GM18517 (cell line): ENCODE measurements at regions not wholly inside any gene's neighbourhood (a gene's known extent, or its start where the extent isn't known, plus 50 kb on each side); places are given as distances from the start of the nearest gene placed in this dataset.
"Not testable (repeated sequence)": the region's sequence is repeated elsewhere in the genome, so short reads cannot be mapped to it uniquely, and the experiment has no call there.

Experiments used
- ATAC-seq: cut with Tn5 transposase; IDR thresholded peaks from one replicate; pipeline ENCODE4 v1.9.1; 2021; ENCODE audit warnings: mild to moderate bottlenecking, moderate library complexity; ENCODE audit not compliant: unreplicated experiment

DNA sequence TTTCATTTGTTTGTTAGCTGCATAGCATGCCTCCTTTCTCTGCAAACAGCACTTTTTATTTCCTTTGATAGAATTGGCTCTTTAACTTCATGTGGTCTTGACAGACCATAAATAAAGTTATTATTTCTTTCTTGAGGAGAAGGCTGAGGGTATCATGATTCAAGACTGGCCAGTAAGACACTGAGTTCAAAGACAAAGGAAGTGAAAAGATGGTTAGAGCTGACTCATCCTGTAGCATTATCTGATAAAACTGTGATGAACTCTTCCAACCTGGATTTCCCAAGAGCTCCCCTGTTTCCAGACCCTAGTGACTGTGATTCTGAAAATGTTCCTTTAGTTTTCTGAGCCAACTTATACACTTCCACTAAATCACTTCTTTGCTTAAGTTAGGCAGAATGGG is 179.3 kb upstream of the FAT3 start:
- no peak for ATAC-seq

DNA sequence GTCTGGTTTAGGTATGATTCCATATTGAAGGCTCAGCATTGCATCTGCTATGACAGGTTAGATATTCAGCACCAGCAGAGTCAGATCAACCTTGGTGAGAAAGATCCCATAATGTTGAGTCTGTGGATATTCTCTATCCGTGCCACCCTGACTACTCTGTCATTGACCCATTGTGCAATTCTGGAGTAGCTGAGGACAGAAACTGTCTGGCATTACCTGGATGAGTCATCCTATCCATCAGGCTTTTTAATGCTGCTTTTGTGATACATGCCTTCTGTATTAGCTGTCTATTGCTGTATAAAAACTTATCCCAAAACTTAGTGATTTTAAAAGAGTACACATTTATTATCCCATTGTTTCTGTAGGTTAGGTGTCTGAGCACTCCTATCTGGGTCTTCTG is 189.1 kb upstream of the FAT3 start:
- no peak for ATAC-seq

DNA sequence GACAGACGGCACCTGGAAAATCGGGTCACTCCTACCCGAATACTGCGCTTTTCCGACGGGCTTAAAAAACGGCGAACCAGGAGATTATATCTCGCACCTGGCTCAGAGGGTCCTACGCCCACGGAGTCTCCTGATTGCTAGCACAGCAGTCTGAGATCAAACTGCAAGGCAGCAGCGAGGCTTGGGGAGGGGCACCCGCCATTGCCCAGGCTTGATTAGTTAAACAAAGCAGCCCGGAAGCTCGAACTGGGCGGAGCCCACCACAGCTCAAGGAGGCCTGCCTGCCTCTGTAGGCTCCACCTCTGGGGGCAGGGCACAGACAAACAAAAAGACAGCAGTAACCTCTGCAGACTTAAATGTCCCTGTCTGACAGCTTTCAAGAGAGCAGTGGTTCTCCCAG is 197.5 kb upstream of the FAT3 start:
- ATAC-seq, result not testable (repeated sequence)

DNA sequence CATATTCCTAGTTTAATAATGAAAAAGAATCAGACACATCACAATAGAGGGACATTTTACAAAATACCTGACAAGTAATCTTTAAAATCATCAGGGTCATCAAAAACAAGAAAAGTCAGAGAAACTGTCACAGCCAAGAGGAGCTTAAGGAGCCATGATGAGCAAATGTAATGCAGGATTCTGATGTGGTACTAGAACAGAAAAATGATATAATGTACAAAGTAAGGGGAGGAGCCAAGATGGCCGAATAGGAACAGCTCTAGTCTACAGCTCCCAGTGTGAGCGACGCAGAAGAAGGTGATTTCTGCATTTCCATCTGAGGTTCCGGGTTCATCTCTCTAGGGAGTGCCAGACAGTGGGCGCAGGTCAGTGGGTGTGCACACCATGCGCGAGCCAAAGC is 198.0 kb upstream of the FAT3 start:
- ATAC-seq, result no peak

DNA sequence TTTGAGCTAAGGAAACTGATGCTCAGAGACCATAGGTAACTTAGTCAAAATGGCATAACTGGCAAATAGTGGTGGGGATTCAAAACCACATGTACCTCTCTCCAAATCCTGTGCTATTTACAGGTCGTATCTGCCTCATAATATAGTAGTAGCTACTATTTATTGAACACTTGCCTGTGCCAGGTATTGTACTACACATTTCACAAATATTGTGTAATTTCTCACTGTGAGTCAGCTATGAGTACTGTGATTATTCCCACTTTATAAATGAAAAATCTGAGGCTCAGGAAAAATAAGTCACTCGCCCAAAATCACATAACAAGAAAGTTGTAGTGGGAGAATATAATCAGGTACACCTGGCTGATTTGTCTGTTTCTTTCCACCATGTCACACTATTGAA is 199.8 kb upstream of the FAT3 start:
- ATAC-seq, result no peak

DNA sequence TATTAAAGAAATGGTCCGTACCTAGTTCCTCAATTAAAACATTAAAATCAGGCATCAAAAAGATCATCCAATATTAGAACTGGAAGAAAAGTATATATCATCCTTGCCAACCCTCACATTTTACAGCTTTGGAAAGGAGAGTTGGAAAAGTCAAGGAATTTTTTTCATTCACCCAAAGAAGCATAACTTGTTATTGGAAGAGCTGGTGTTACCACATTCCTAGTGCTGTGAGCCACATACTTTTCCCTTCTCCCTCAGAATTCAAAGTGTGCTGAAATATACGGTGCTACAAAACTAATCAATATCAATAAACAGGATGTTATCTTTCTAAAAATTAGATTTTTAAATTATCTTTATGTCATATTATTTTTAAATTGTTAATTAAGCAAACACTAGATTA is 202.1 kb upstream of the FAT3 start:
- ATAC-seq, result no peak

DNA sequence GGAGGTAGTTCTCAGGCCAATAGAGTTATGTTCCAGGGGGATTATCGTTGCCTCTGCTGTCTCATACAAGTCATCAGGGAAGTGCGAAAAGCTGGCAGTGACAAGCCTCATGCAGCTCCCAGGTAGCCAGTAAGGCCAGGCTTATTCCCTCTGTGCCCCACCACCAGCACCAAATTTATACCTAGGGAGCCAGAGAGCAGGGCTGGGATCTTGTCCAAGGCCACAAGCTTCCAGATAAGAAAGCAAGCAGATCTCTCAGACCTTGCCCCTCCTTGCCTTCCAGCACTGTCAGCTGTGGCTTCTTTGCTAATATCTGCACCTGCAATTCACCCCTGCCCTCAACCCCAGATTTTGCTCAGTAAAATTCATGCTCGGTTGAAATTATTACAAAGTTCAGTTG is 206.3 kb upstream of the FAT3 start:
- no peak for ATAC-seq

DNA sequence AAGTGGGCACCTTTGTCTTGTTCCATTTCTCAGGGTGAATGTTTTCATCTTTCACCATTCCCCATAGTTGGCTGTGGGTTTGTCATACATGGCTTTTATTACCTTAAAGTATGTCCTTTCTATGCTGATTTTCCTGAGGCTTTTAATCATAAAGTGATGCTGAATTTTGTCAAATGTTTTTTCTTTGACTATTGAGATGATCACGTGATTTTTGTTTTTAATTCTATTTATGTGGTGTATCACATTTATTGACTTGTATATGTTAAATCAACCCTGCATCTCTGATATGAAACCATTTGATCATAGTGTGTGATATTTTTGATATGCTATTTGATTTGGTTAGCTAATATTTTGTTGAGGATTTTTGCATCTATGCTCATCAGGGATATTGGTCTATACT is 216.4 kb upstream of the FAT3 start:
- no peak for ATAC-seq

DNA sequence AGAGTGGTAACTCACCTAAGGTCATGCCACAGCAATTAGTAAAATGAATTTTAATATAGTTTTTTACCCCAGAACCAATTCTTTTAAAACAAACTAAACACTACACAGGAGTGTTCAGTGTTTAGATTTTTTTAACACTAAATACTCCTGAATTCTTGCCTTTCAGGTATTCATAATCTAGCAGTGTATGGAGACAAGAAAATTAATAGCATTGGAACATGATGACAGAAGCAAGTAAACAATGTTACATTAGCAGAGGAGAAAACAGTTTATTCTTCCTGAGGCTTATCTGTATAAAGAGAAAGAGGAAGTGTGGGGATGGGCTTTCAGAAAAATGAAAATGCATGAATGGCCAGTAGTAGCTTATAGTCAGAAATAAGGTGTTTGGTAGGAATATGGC is 222.1 kb upstream of the FAT3 start:
- no peak for ATAC-seq

DNA sequence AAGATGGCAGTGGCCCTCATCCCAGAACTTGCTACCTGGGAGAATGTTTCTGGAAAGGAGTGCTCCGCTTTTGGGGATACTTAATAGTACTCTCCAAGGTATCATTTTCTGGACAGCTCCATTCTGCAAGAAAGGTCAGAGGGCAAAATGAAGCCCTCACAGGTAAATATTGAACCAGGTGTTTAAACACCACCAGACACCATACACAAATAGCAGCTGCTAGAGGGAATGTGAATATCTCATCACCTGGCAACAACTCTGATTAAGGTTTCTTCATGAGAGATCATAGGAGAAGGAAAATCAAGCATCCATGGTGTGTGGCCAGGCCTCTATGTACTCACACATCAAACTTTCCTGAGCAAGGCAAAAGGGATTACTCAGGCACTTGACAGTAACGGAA is 226.1 kb upstream of the FAT3 start:
- no peak for ATAC-seq

DNA sequence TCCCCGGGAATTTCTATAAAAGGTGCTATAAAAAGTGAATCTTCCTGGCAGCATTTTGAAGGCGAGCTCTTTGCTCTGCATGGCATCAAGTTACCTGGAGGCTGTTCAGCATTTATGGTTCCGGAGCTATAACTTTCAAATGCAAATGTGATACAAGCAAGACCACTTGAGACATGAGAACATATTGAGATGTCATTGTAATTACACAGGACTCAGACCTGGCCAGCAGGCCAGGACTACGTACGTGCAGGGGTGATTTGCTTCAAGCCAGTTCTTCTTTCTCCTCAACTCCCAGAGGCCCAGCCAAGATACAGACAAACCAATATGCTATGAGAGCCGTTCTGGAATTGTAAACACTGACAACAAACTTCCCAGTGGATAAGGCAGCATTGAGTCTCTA is 227.4 kb upstream of the FAT3 start:
- no peak for ATAC-seq

DNA sequence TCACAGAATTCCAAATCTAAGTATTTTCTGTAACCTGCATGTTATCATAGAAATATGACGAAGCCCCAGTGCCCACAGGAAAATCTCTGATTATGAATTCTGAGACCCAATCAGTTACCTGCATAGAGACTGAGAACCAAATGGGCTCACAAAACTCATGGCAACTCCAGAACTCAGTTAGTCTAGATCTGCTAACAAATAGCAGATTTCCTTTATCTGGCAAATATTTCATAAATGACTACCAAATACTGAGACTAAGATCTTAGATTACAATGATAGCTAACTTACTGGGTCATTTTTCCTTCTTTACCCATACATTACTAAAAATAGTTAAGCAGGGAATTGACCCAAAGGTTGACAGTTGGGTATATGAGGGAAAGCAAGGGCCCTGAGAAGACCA is 228.1 kb upstream of the FAT3 start:
- no peak for ATAC-seq

DNA sequence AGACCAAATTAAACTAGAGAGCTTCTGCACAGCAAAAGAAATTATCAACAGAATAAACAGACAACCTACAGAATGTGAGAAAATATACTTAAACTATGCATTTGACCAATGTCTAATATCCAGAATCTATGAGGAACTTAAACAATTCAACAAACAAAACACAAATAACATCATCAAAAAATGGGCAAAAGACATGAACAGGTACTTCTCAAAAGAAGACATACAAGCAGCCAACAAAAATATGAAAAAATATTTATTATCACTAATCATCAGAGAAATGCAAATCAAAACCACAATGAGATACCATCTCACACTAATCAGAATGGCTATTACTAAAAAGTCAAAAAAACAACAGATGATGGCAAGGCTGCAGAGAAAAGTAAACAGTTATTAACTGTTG is 236.2 kb upstream of the FAT3 start:
- not testable (repeated sequence) for ATAC-seq

DNA sequence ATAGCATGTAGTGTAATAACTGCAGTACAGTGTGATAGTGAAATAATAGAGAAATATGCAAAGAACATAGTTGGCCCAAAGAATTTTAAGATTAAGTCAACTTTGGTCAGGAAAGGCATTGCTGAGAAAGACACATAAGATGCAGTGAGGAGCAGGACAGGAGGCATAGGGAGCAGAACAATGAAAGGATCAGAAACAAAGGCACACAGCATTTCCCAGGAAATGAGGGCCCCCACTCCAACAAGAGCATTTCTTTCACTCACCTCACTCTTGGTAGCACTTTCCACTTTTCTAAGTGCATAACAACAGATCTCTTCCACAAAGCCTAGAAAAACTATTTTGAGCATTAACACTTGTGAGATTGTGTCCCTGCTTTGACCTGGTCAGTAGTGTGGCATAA is 238.4 kb upstream of the FAT3 start:
- no peak for ATAC-seq

DNA sequence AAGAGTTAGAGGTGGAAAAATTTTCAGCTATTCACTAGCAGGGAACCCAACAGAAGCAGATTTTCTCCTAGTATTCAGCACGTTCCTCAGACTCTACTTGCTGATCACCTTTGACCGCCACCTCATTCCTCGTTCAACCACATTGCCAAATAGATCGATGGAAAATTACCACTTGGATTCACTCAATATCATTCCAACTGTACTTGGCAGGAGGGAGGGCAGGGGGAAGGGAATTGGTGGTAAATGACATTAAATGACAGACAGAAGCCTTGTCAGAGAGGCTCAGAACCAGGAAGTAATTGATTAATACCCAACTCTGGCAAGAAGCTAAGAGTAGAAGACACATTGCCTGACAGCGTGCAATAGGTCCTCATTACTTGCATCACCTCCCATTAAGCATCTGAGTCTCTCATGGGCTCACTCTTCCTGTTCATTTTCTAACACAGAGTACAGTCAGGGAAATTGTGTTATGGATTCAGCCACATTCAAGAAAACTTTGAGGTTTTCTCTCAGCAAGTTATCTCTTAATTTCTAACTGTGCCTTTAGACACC is 240.5 kb upstream of the FAT3 start:
- ATAC-seq, result no peak

DNA sequence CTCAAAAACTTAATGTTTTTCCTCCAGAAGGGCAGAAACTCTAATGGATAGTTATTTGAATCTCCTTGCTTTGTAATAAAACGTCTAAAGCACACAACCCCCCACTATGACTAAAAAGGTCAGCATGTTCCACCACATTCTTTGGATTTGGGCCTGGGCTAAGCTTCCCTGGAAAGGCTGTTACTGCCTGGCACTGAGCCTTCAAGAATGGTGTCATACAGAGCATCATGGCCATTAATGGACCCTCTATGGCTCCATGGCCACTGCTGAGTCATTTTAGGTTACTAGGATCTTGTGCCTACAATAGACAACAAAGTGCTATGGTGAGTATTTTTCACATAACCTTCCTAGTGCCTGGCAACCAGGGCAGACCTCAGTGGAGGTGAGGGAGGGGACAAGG is 242.6 kb upstream of the FAT3 start:
- no peak for ATAC-seq

DNA sequence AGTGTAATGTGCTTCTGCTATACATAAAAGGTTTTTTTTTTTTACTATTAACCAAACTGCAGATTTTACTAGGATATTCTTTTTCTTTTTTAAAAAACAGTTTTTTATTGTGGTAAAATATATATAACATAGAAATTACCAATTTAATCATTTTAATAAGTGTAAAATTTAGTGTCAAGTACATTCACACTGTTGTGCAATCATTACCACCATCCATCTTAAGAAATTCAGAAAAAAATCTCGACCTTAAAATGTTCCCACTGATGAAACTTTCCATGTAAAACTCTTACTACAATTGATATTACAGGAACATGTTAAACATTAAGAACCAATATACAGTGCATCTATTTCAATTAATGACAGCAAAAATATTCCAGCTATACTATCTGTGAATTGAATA is 244.8 kb upstream of the FAT3 start:
- no peak for ATAC-seq

DNA sequence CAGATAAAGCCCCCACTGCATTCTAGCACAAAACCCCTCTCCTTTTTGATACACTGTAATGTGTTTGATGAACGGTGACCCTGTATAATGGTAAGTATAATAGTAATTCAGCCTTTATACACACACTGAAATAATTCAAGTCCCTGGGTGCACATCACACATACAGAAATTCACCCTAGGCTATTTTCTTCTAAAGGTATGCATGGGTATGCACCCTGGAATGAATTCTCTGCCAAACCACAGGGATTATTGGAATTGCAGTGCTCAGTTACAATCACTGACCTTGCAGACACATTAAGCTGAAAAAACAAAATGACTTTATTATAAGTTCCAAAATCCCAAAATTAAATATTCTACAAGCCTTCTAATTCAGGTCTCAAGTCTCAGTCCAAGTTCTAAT is 245.9 kb upstream of the FAT3 start:
- no peak for ATAC-seq

DNA sequence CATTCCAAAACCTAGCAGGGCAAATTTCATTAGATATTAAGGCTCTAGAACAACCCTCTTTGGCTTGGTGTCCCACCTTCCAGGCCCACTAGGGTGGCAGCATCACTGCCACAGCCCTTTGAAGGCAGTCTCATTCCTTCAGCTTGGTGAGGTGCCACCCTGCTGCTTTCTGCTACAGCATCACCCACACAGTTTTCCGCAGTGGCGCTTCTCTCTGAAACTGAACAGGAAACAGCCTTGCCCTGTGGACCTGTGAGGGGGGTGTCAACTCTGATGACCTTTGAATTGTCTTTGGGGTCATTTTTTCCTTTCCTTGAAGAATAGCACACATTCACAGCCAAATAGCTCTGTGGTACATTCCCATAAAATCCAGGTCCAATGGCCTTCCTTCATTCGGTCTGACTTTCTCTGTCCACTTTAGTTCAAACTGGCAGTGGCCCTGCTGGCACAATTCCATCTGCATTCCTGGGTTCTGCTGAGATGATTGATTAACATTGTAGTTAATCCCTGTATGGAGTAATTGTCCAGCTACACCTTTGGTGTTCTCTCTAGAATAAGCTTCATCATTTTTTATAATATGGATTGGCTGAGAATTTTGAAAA is 251.9 kb upstream of the FAT3 start:
- ATAC-seq, result no peak

DNA sequence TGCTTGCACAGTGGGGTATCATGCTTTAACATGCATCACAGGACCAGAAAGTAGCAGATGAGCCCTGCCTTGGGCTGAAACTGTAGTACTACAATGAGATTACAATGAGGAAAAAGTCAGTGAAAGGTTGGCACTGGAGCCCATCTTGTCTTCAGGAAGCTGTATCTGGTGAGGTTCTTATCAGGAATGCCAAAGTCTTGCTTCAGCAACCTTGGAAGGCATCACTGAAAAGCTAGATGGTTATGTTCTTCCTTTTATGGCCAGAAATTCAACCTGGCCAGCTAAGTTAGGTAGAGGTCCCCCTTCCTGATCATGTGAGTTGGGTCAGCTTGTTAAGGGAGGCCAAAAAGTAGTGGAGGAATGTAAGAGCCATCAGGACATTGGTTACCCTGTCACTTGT is 254.0 kb upstream of the FAT3 start:
- no peak for ATAC-seq

DNA sequence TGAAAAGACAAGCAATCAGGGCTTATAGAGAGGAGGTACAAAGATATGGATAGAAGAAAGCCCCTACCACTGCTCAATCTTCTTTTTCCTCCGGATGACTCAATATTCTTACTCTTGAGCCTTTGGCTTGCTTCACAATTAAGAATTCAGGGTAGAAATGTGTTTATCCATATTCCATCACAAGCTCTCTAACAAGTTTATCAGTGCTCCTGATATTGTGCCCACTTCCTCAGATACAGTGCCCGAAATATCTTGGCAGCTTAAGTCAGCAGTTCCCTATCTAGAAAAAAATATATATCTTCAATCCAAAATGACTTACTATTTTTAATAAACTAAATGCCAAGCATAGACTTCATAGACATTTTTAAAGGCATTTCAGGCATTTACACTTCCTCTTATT is 255.1 kb upstream of the FAT3 start:
- no peak for ATAC-seq

DNA sequence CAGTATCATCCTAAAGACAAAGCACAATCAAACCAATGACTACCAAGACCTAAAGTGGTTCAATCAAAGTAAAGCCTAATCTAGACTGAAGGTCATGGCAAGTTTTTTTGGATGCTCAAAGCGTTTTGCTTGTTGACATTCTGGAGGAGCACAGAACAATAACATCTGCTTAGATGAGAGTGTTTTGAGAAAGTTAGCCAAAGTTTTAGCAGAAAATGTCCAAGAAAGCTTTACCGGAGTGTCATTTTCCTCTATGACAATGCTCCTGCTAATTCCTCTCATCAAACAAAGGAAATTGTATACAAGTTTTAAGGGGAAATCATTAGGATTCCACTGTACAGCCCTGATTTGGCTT is 256.9 kb upstream of the FAT3 start:
- ATAC-seq, result no peak

DNA sequence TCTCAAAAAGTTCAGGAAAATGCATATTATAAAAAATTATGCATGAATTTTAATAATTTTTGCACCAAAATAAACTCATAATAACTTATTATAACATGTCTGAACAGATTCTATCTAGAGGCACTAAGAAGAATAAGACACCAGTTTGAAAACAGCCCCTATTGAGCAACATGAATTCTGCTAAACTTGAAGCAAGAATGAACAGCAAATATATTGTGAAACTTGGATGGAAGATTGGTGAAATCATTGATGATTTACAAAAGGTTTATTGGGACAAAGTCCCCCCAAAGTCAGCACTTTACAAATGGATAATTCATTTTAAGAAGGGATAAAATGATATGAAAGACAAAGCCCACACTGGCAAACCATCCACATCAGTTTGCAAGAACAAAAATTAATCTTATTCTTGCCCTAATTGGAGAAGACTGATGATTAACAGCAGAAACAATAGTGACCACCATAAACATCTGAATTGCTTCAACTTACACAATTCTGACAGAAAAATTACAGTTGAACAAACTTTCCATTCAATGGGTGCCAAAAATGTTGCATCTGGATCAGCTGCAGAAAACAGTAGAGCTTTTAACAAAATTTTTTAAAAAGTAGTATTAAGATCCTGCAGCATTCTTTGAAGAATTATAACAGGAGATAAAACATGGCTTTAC is 257.5 kb upstream of the FAT3 start:
- ATAC-seq, result no peak
